K562 (cell line): ENCODE measurements at regions not wholly inside any gene's neighbourhood (a gene's known extent, or its start where the extent isn't known, plus 50 kb on each side); places are given as distances from the start of the nearest gene placed in this dataset.

Experiments used
- ATAC-seq: fragments of 200-7000 bp; cut with Tn5 transposase; 3 replicates; pipeline ENCODE4 v1.9.1; 2020; ENCODE audit warnings: moderate library complexity
- BruUV-seq: library from RNA; stranded (reverse); fragments of 400-500 nt; replicated peaks from 2 replicates; lab custom pipeline; 2021; lab: Mats Ljungman, UMichigan
- CTCF ChIA-PET: fragments of 300-600 bp; formaldehyde crosslinking; extraction: SDS; loops from one replicate; lab custom pipeline; 2021; ENCODE audit warnings: low intra/inter-chr PET ratio; lab: Yijun Ruan, JAX
- POLR2A ChIA-PET: fragments of 300-600, 350-650 bp; sonication (Branson Sonifier 250); formaldehyde crosslinking; extraction: SDS; loops from one replicate; lab custom pipeline; 2021; ENCODE audit warnings: antibody characterized with exemption, inconsistent platforms; lab: Yijun Ruan, JAX
- DNase-seq, 4 experiments: peaks; one replicate each; pipeline versions ENCODE4 v3.0.0 to v3.0.0-alpha.2; 2011 to 2018; ENCODE audit warnings: low spot score in 3 of 4, mixed read lengths in 3 of 4; ENCODE audit errors: extremely low read depth in 1 of 4
- FAIRE-seq: peaks from 2 replicates; lab custom pipeline; 2011; peaks lifted over from hg19 to GRCh38; lab: Jason Lieb, UNC
- H2AFZ ChIP-seq: 2 replicates; pipeline ENCODE4 v1.6.0; 2011; ENCODE audit warnings: low read depth, low read length, control low read depth, inconsistent platforms
- H3K27ac ChIP-seq: fragments of 200-600 bp; 3 replicates; pipeline ENCODE4 v1.8.0; 2011; ENCODE audit warnings: low read depth, mild to moderate bottlenecking, control low read depth, inconsistent platforms, low read length, moderate library complexity, mixed read lengths; ENCODE audit errors: extremely low read depth
- H3K27me3 ChIP-seq, 2 experiments: fragments of 300-600 bp in 1 of 2; 2 replicates in 1 of 2; 3 replicates in 1 of 2; pipeline versions ENCODE4 v1.6.0 to v1.8.0; 2011; ENCODE audit warnings: inconsistent platforms in 2 of 2, low read length in 2 of 2, mild to moderate bottlenecking in 1 of 2, mixed read lengths in 1 of 2, moderate library complexity in 1 of 2; ENCODE audit not compliant: control insufficient read depth in 2 of 2, insufficient read depth in 2 of 2
- H3K36me3 ChIP-seq: fragments of 300-600 bp; 3 replicates; pipeline ENCODE4 v1.8.0; 2011; ENCODE audit warnings: mild to moderate bottlenecking, low read length, inconsistent platforms; ENCODE audit not compliant: control insufficient read depth, insufficient read depth
- H3K4me1 ChIP-seq, 2 experiments: fragments of 200-600 bp in 1 of 2; replicated peaks in 1 of 2; 2 replicates in 1 of 2; 3 replicates in 1 of 2; pipeline versions ENCODE4 v1.5.1 to v1.8.0; 2011; ENCODE audit warnings: inconsistent platforms in 2 of 2, low read length in 2 of 2, mild to moderate bottlenecking in 1 of 2, mixed read lengths in 1 of 2, moderate library complexity in 1 of 2; ENCODE audit not compliant: control insufficient read depth in 2 of 2, insufficient read depth in 2 of 2
- H3K4me2 ChIP-seq: 2 replicates; pipeline ENCODE4 v1.6.1; 2011; ENCODE audit warnings: low read length, control low read depth, inconsistent platforms, mixed read lengths; ENCODE audit not compliant: insufficient read depth
- H3K4me3 ChIP-seq: fragments of 200-600 bp; sonication (generic), shearing (Covaris generic); 2 replicates; pipeline ENCODE4 v1.5.1; 2016; ENCODE audit warnings: control low read depth, inconsistent platforms
- H3K79me2 ChIP-seq: fragments of 200-600 bp; 3 replicates; pipeline ENCODE4 v1.8.0; 2011; ENCODE audit warnings: low read length, inconsistent platforms; ENCODE audit not compliant: control insufficient read depth, insufficient read depth
- H3K9ac ChIP-seq, 2 experiments: 2 replicates each; pipeline versions ENCODE4 v1.6.0 to v1.6.1; 2011; ENCODE audit warnings: low read depth in 2 of 2, low read length in 2 of 2, control low read depth in 1 of 2, inconsistent platforms in 1 of 2, mild to moderate bottlenecking in 1 of 2, mixed read lengths in 1 of 2; ENCODE audit not compliant: insufficient read depth in 1 of 2
- H3K9me1 ChIP-seq: one replicate; pipeline ENCODE4 v1.6.0; 2011; ENCODE audit warnings: inconsistent platforms, mild to moderate bottlenecking, low read length, moderate library complexity; ENCODE audit not compliant: control insufficient read depth, insufficient read depth
- H3K9me3 ChIP-seq: replicated peaks from 2 replicates; pipeline ENCODE4 v1.5.1; 2011; ENCODE audit warnings: low read depth, low read length, inconsistent platforms; ENCODE audit not compliant: control insufficient read depth, insufficient read depth
- H4K20me1 ChIP-seq: replicated peaks from 2 replicates; pipeline ENCODE4 v1.6.1; 2011; ENCODE audit warnings: low read length, inconsistent platforms, mixed read lengths; ENCODE audit not compliant: control insufficient read depth, insufficient read depth
- CEBPZ ChIP-seq: fragments of 150-350 bp; IDR thresholded peaks from 2 replicates; pipeline ENCODE4 v1.6.1; 2014; ENCODE audit warnings: low read depth, mild to moderate bottlenecking, low read length, borderline replicate concordance
- MED1 ChIP-seq: sonication (generic); formaldehyde crosslinking; IDR thresholded peaks from 2 replicates; pipeline ENCODE4 v1.8.1; 2023; ENCODE audit warnings: missing genetic modification reagents, borderline replicate concordance
- RBM14 ChIP-seq: fragments of 200-400 bp; formaldehyde crosslinking; IDR thresholded peaks from 2 replicates; pipeline ENCODE4 v1.6.1; 2018; ENCODE audit warnings: low read depth, mild to moderate bottlenecking, low read length, moderate library complexity, borderline replicate concordance; ENCODE audit not compliant: insufficient read depth
- SNAPC5 ChIP-seq: fragments of 250-450 bp; sonication (Bioruptor Pico); IDR thresholded peaks from 2 replicates; pipeline ENCODE4 v1.8.0; 2021; ENCODE audit warnings: moderate library complexity, mild to moderate bottlenecking, inconsistent platforms
- TAF1 ChIP-seq: IDR thresholded peaks from 2 replicates; pipeline ENCODE4 v1.6.1; 2011; ENCODE audit warnings: mild to moderate bottlenecking, low read length, moderate library complexity; ENCODE audit not compliant: insufficient read depth, control insufficient read depth, severe bottlenecking; ENCODE audit errors: extremely low read depth
- TBL1XR1 ChIP-seq, 2 experiments: IDR thresholded peaks; 2 replicates each; pipeline ENCODE4 v1.6.1; 2012; ENCODE audit warnings: improper control_type of control experiment in 2 of 2, low read length in 2 of 2, mild to moderate bottlenecking in 1 of 2
- ZNF347 ChIP-seq: fragments of 450-650 bp; formaldehyde crosslinking; IDR thresholded peaks from 2 replicates; pipeline ENCODE4 v1.4.0; 2020; ENCODE audit warnings: low read depth, mild to moderate bottlenecking, moderate library complexity
- ZNF717 ChIP-seq: fragments of 250-450 bp; sonication (Bioruptor Pico); IDR thresholded peaks from 2 replicates; pipeline ENCODE4 v1.5.0; 2021
- WGBS: fragments of 100-300 bp; shearing (Covaris generic); methylation state at CpG from one replicate; pipeline ENCODE4 v1.1.6; 2016; ENCODE audit warnings: low coverage, mixed read lengths; ENCODE audit not compliant: insufficient coverage; ENCODE audit errors: missing lambda C conversion rate; 5-methylcytosine and 5-hydroxymethylcytosine counted together
- in situ Hi-C: fragments of 300-500 bp; cut with MboI; formaldehyde crosslinking; loops from 4 replicates; pipeline ENCODE4 v1.15.0; 2018; ENCODE audit warnings: inconsistent platforms, mixed read lengths
- intact Hi-C: fragments of 100-400 bp; cut with micrococcal nuclease; formaldehyde crosslinking; loops from 2 replicates; pipeline ENCODE4 v1.14.2; 2022

- TF ChIP-seq RBM14 (no peak), MED1 (CRISPR knock-in tag) (no peak), CEBPZ (no peak)
Observed at GRCh38 chr1:106889059-106889458, 167.4 kb upstream of the PRMT6 start (continued).

- in situ Hi-C loops = no loop called here
- no peak for ATAC-seq
- ChIA-PET POLR2A (no interaction called here), CTCF (no interaction called here)
- BruUV-seq = no TSS peak
- TF ChIP-seq TAF1 (no peak), SNAPC5 (no peak), ZNF717 (CRISPR knock-in tag) (no peak), TBL1XR1 (IDR thresholded peaks at IDR 0.05; ENCODE audit: low read length in 2 of 2) (no peak), ZNF347 (no peak)
- Histone ChIP-seq H3K4me2 (no peak overlapping the region), H2AFZ (no peak overlapping the region), H3K79me2 (no peaks in the 10 kb centered on the region), H3K4me3 (no peak overlapping the region), H4K20me1 (no peaks in the 10 kb centered on the region), H3K27ac (no peak overlapping the region), H3K27me3 (no peaks in the 10 kb centered on the region), H3K9ac (no peak overlapping the region), H3K36me3 (no peaks in the 10 kb centered on the region), H3K4me1 (no peaks in the 10 kb centered on the region), H3K9me1 (no peaks in the 10 kb centered on the region), H3K9me3 (no peaks in the 10 kb centered on the region)
- intact Hi-C loops = no loop called here
- DNase-seq = no peak
- FAIRE-seq = no peak
- WGBS = 2% methylated on average over 5 of the region's 5 CpGs
Observed at GRCh38 chr1:106889583-106889982, 166.9 kb upstream of the PRMT6 start.
